ENCODE measurements at regions not wholly inside any gene's neighbourhood (a gene's known extent, or its start where the extent isn't known, plus 50 kb on each side); places are given as distances from the start of the nearest gene placed in this dataset.

DNA sequence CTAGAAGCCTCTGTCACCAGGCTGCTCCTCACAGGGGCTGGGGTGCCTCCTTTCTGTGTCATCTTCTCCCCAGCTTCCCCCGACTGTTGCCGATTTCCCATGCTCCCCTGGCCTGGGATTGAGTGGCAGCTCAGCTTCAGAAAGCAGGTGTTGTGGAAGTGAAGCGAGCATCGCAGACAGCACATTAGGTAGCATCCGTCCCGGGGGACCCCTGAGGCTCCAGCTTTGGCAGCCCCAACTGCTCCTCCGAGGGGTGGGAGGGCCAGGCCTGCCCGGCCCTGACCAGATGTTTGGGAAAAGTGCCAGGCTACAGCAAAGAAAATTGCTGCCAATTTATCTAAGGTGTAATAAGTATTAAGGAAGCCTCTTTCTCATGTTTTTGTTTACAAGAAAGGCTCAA lies 1045.6 kb downstream of the BCL11B start:
- DNase-seq: peak in 1 of 2 experiments; percentile 32

DNA sequence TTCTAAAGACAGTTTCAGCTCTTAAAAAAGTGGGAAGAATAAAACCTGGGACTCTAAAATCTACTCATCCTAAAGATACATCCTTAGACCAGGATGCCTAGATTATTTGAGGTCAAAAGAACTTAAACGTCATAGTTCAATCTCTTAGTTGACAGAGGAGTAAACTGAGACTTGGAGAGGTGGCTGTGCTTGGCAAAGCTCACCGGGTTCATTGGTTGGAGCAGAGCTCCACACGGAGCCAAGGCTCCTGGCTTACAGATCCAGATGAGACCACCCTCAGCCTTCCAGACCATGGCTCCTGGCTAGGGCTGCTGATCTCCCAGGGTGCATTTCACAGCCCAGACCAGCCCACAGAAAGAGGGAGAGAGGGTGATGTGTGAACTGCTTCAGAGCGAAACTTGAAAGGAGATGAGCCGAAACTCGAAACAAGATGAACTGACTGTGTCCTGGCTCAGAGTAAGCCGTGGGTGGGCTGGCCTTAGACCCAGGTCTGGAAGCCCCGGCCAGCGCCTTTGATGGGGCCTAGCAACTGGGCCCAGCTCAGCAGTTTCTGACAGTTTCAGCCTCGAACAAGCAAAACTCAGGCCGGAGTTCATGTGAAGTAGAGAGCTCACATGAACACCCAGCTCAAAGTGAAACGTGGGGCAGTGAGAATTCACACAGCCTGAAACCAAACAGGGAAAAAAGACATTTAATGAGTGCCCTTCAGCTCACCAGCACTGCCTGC lies 1044.8 kb downstream of the BCL11B start:
- DNase-seq: peak; percentile 78 to 81

DNA sequence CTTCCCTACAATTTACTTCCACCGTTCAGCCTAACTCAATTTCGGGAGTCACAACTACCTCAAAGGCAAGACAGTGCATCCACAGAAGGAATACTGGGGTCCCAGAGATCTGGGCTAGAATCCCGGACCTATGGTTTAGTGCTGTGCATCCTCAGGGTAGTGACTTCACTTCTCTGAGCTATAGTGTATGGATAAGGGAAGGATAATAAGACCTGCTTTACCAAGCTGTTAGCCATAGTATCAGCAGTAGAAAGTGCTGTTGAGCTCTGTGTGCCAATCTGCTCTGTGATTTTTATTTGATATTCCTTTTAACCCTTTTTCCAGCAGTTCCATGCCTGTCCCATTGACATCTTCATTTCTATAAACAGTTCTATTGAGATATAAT lies 1044.3 kb downstream of the BCL11B start:
- no peak for DNase-seq

DNA sequence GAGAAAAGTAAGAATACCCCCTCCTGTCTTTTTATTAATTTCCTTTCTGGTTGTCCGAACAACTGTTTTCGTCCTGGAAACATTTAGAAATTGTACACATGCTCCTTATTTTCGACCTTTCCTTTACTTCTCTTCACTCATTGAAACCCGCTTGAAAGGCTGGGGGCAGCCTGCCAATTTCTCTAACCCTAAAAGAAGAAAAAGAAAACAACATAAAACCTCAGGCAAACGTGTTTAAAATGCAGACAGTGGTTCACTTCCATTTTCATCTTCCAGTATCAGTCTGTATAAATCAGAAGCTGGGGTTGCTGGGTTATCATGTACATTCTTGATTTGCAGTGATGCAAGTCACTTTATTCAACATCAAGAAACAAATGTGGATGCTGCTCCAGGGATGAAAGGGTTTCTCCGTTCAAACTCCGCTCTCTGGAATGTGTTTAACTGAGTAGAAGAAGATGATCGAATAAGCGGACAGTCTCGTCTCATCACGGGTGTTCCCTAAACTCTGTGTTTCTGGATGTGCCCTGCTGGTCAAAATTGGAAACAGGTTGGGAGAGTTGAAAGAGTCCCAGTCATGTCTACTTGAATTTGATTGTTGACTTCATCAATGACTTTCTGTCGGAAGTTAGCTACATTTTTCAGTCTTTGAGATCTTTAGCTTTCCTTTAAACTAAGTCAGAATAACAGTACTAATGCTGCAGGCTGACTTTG lies 1042.2 kb downstream of the BCL11B start:
- peak in 1 of 2 experiments; percentile 29 for DNase-seq

DNA sequence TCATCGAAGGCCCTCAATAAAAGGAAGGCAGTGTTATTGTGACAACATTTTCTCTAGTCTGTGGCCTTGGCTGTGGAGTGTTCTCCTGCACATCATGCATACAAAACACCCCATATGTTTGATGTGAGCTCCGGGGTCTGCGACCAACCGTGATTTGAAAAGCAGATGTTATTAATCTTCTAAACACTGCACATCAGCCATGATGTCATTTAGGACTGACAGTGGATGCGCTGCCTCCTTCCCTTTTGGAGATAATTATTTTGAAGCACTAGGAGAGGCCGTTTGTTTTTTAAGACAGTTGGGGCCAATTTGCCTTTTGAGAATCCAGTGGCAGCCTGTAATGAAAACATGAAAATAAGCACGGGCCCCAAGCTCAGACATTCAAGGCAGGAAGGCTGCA lies 1041.6 kb downstream of the BCL11B start:
- DNase-seq: no peak

DNA sequence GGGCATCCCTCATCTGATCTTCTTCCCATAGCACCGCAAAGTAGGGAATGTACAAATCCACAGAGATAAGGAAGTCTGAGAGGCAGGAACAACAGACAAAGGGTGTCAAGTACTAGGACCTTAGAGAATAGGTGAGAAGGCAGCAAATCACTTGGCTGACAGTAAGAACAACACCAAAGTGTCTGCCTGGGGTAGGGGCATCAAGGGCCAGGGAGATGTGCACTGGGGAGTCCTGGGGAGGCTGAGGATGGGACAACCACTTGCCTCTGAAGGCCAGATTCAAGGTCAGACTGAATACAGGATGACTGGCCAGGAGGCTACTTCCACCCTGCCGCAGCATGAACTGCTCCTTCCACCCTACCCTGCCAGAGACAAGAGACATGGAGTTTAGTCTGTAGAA lies 1040.8 kb downstream of the BCL11B start:
- DNase-seq: no peak

DNA sequence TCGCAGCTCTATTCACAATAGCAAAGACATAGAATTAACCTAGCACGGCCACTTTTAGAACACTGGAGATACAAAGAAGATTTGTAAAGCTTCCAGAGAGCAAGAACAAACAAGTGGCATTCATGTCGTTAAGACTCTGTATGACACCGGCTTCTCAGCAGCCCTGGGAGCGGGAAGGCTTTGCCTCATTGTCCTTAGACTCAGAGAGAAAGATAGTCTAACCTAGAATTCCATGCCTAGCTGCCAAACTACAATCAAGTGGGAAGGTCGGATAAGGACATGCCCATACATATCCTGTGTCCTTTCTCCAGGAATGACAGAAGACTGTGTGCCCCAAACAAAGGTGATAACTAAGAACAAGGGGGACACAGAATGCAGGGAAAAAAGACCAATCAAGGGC lies 1038.3 kb downstream of the BCL11B start:
- no peak for DNase-seq

DNA sequence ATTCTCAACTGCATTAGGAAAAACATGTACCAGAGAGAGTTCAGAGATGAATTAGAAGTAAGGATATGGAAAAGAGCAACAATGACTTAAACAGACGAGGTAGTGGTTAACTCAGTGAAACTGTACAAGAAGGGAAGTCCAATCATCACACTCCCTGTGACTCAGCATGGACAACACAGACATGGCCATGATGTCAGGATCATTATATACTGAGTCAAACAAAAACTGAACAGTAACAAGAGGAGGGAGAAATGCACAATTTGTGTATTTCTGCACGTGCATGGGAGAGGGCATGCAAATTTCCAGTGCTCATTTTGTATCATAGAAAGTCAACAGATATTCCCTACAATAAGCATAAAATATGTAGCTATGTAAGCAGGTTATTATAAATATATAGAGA lies 1037.8 kb downstream of the BCL11B start:
- peak in 1 of 2 experiments; percentile 42 for DNase-seq

DNA sequence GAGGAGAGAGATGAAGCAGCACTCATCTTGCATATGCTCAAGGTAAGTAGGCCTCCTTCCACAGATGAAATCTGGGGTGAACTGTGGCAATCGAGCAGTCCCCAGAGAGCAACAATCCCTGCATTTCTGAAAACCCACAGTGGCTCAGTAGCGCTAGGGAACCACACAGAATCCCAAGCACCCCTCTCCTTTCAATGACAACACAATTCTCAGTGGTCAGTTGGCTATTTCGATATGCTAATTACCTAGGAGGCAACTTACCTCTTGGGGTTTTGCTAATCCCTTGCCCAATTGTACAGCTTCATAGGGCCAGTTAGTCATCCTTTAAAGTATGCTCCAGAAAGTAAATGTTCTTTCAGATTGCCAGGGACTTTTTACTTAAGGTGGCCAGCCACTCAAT lies 1035.7 kb downstream of the BCL11B start:
- DNase-seq: no peak

DNA sequence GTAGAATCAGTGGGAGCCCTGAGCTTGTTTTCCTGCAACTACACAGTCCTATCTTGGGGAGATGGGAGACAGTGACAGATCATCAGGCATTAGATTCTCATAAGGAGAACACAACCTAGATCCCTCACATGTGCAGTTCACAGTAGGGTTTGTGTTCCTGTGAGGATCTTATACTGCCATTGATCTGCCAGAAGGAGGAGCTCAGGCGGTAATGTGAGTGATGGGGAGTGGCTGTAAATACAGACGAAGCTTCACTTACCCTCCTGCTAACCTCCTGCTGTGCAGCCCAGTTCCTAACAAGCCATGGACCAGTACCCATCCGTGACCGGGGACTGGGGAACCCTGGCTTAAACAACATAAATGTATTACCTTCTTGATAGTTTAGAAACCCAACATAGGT lies 1034.1 kb downstream of the BCL11B start:
- DNase-seq: no peak

DNA sequence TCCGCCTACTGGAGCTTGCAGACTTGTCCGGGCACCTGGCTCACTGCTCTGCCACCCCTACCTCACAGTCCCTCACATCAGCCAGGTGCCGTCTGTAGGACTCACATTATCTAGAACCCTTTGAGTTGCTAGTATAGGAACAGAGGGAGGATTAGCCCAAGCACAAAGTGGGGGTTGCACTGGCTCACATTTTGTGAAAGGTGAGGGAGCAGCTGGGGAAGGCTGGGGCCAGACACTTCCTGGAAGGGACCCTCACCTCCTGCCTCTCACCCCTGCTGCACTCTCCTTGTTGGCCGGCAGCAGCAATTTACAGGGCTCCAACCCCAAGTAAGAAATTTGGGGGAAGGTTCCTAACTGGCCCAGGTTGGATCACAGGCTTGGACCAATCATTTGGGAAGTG lies 1031.6 kb downstream of the BCL11B start:
- no peak for DNase-seq

DNA sequence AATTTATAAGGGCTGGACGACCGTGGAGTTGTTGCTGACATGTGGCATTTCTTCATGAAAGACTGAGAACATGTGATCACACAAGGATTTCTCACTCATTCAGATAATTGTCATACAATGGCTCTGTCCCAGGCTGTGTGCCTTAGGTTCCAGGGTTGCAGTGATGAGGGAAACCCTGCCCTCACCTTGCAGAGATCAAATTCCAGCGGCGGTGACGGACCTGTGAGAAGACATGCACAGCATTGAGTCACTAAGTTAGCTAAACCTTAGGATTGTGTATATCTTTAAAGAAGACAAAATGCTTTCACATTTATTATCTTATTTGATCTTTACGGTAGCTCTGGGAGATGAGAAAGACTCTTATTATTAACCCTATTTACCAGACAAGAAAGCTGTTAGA lies 1029.1 kb downstream of the BCL11B start:
- no peak for DNase-seq

DNA sequence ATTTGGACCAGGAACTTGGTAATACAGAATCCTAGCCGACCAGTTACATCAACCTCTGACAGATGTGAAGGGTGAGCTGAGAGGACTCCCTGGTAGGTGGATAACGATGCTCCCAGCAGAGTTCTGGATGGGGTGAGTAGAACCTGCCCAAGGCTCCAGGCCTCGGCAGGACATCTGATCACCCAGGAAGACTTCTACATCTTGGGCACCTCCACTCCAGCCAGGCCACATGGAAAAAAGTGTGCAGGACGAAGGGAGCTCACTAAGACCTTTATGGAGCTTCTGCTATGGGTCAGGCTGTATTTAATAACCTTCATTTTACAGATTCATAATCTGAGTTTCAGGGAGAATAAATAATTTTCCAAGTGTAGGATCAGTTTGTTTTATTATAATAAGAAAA lies 1028.7 kb downstream of the BCL11B start:
- no peak for DNase-seq

DNA sequence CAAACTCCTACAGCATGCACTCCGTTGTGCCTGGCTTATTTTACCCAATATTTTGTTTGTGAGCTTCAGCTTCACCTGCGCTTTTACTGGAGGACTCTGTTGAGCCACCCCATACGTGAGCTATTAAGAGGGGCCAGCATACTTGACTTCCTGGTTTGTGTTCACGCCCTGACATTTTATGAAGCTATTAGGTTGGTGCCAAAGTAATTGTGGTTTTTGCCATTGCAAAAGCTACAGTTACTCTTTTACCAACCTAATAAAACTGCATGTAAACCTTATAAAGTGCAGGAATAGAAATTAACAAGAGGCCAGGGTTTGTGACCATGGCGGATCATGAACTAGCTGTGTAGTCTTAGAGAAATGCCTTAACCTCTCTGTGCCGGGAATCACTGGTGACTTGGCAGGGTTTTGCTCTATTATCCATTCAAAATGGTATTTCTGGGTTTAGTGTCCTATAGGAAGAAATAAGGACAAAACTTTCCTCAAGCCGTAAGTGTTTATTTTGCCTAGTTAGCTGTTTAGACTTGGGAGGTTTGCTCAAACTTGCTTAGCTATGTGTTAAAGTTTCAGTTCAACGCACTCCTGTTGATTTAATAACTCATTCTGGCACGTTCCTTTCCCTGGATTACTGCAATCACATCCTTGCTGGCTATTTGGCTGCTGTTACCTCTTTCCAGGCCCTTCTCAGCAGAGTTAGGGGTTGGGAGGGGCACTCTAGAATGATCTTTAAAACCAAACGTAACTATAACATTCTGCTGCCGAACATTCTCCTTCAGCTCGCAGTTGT lies 1027.6 kb downstream of the BCL11B start:
- no peak for DNase-seq

DNA sequence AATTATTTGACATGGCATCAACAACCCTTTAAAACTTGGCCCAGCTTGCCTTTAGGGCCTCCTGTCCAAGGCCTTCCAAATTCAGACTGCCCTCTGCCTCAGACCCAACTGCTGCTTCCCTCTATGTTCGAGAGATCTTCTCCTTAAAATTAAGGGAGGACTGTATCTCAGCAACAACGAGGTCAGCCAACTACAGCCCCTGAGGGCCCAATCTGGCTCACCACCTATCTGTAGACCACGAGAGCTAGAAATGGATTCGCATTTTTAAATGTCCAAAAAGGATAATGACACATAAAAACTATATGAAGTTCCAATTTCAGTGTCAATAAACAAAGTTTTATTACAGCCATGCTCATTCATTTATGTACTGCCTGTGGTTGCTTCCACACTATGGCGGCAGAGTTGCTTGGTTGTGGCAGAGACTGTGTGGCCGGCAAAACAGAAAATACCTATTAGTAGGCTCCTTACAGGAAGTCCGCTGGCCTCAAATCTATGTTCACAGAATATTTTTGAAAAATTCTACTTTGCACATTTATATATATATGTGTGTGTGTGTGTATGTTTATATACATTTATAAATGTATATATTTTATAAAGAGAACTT lies 1026.9 kb downstream of the BCL11B start:
- no peak for DNase-seq

DNA sequence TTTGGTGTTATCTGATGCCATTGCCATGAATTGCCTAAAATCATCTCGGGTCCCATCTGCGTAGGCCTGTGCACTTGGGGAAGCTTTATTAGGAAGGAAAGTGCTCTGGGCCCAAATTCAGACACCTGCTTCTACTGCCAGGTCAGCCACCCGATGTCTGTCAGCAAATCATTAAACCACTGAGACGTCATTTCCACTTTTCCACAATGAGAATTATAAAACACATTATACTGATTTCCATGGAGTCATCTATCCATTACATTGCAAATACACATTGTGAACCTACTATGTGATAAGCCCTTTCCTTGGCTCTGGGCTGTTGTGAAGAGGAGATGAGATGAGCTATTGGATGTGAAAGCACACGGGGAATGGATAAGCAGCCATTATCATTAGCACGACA lies 1022.9 kb downstream of the BCL11B start:
- no peak for DNase-seq

DNA sequence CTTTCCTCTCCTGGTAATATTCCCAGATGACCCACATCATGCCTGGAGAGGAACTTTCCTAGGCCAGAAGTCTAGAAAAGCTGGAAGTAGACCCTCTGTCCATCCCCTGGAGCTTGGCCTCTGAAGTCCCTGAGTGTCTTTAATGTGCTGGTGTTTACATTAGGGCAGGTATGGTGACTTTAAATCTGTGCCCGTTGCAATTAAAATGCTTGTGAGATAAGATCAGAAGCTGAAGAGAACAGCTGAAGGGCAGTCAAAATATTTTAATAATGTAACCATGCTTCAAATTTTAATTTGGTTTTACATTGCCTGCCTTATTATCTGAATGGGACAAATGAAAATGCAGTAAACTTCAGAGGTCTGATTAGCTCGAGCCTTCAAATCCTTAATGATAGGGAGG lies 1022.5 kb downstream of the BCL11B start:
- DNase-seq: no peak

DNA sequence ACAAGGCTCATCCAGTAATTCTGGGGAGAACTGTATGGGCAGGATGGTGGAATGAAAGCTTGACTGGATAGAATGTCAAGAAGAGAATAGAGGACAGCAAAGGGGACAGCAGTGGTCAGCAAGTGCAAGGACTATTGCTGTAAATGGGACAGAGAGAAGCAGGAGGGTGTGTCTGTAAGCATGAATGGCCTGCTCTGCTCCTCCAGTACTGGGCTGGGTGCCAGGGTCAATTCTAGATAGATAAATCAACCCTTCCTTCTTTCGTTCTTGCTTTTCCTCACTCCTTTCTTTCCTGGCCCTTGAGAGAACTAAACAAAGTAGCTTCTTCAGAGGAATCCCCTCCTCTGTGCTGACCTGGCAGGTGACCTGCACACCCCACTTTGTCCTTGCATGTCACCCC lies 1019.2 kb downstream of the BCL11B start:
- DNase-seq: no peak

DNA sequence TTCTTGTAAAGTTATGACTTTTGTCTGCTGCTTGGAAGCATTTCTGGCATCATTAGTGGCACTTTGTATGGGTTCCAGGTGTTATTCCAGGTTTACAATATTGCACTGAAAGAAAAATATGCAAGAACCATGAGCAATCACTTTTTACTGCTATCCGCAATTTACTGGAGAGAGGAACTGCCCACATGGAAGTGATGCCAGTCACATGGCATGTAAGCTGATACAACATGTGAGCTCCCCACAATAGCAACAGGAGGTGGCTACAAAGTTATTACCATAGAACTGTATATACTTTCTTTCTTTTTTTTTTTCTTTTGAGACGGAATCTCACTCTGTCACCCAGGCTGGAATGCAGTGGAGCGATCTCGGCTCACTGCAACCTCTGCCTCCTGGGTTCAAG lies 1012.1 kb downstream of the BCL11B start:
- no peak for DNase-seq

DNA sequence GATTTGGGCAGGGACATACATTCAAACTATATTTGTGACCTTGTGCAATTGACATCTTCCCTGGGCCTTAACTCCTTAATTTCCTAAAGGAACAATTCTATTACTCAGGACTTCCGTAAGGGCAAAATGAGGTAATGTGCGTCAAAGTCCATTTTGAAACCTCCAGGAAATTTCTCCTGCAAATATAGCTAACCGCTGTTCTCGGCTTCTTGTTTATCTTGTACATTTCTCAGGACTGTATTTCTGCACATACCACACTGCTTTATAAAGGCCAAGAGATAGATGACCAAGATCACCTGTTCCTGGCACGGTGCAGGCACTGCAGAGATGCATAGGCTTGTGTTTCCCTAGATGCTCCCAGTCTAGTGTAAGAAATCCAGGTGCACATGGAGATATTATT lies 1009.4 kb downstream of the BCL11B start:
- DNase-seq: no peak

DNA sequence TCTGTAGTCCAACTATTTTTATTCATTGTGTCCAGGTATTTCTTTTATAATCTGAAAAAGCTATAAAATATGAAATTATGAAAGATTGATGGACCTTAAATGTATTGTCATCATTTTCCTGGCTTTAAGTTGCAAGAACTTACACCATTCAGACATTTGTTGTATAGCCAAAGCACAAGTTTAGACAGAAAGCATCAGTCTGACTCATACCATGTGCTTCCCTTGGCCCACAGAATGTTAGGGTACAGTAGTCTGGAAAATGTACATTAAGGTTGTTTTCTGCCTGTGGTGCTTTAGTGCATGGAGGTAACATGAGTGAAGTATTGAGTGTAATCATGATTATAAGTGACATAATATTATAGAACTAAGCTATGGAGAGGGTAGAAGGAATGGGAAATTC lies 1002.5 kb downstream of the BCL11B start:
- DNase-seq: no peak

DNA sequence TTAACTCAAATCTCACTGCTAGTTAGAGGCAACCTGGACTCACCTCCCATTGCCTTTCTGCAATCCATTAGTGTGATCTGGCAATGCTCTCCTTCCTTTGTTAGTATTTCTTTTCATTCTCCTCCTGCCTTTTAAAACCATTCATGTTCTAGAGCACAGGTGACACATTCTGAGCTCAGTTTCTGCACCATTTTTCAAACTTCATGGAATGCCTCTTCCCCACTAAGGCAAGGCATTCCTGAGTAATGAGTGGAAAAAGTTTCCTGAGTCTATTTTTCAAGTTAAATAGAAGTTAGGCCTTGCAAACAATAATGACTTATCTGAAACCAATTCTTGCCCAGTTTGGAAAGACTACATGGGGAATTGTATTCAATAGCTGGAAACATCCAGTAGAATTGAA lies 1001.8 kb downstream of the BCL11B start:
- DNase-seq: no peak

DNA sequence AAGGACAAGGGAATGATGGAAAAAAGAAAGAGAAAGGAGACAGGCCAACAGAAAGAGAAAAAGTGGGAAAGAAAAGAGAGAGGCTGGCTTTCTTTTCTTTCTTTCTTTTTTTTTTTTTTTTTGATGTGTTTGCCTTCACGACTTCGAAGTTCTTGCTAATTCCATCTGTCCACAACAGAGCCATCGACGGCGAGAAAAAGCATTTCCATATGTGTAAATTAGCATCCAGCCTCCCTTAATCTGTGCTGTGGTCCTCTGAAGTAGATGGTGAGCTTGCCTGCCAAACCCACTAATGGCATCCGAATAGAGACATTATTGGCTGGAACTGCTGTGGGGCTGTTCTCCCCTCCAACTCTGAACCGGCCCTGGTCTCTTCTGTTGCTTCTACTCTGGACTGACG lies 997.4 kb downstream of the BCL11B start:
- no peak for DNase-seq

DNA sequence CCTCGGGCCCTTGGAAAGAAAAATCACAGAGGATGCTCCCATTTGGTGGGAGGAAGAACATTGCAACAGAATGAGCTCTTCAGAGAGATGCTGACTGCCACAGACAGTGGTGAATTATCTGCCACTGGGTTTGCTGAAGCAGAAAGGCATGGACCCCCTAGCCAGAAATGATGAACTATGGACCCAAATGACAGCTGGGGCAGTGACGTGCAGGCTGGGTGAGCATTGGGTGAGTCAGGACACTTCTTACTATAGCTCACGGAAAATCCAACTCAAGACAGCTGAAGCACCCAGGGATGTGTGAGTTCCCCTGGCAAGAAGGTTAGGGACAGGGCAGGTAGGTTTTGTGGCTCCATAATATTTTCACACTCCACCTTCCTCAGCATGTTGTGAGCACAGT lies 993.2 kb downstream of the BCL11B start:
- DNase-seq: no peak

Measured in activated T-cell treated with anti-CD3 and anti-CD28 coated beads, Interleukin-2, amount 50 U/mL, for 48 hours (primary cell).